Kidney epithelial cell (primary cell): ENCODE measurements at regions not wholly inside any gene's neighbourhood (a gene's known extent, or its start where the extent isn't known, plus 50 kb on each side); places are given as distances from the start of the nearest gene placed in this dataset.

Experiments
- DNase-seq: peaks from one replicate; pipeline ENCODE4 v3.0.0-alpha.2; 2010; ENCODE audit warnings: low read depth
- H3K27me3 ChIP-seq: 2 replicates; pipeline ENCODE4 v1.6.0; 2011; ENCODE audit warnings: low read length; ENCODE audit not compliant: control insufficient read depth, insufficient read depth
- H3K36me3 ChIP-seq: 2 replicates; pipeline ENCODE4 v1.5.1; 2011; ENCODE audit warnings: low read length; ENCODE audit not compliant: control insufficient read depth, insufficient read depth
- H3K4me3 ChIP-seq: 2 replicates; pipeline ENCODE4 v1.5.1; 2011; ENCODE audit warnings: low read depth, mild to moderate bottlenecking, control low read depth, low read length
- TF ChIP-seq, protein P1 (sequence below): IDR thresholded peaks from 2 replicates; pipeline ENCODE4 v1.5.1; 2011; ENCODE audit warnings: mild to moderate bottlenecking, moderate library complexity, low read length, control low read depth, inconsistent platforms; ENCODE audit not compliant: insufficient read depth, poor library complexity, severe bottlenecking

DNA sequence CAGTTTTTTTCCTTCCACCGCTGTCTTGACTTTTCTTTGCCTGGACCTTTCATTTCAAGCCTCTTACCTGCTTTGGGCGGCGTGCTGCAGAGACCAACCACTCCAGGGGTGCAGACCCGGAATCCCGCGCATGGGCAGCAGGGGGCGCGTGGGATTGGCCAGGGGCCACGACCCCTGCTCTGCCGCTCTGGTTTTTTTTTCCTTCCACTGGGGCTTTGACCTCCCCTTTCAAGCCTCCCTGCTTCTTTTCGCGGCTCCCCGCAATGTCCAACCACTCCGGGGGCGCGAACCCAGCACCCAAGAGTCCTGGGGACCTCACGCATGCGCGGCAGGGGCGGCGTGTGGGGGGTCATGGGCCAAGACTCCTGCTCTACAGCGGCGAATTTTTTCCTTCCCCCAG, 325.1 kb downstream of the ALG10 start:
- DNase-seq = no peak
- no peak overlapping the region for H3K4me3 ChIP-seq
- no peaks in the 10 kb centered on the region for H3K36me3 ChIP-seq
- H3K27me3 ChIP-seq = no peaks in the 10 kb centered on the region
- TF ChIP-seq, protein P1, sequence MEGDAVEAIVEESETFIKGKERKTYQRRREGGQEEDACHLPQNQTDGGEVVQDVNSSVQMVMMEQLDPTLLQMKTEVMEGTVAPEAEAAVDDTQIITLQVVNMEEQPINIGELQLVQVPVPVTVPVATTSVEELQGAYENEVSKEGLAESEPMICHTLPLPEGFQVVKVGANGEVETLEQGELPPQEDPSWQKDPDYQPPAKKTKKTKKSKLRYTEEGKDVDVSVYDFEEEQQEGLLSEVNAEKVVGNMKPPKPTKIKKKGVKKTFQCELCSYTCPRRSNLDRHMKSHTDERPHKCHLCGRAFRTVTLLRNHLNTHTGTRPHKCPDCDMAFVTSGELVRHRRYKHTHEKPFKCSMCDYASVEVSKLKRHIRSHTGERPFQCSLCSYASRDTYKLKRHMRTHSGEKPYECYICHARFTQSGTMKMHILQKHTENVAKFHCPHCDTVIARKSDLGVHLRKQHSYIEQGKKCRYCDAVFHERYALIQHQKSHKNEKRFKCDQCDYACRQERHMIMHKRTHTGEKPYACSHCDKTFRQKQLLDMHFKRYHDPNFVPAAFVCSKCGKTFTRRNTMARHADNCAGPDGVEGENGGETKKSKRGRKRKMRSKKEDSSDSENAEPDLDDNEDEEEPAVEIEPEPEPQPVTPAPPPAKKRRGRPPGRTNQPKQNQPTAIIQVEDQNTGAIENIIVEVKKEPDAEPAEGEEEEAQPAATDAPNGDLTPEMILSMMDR = no peak

DNA sequence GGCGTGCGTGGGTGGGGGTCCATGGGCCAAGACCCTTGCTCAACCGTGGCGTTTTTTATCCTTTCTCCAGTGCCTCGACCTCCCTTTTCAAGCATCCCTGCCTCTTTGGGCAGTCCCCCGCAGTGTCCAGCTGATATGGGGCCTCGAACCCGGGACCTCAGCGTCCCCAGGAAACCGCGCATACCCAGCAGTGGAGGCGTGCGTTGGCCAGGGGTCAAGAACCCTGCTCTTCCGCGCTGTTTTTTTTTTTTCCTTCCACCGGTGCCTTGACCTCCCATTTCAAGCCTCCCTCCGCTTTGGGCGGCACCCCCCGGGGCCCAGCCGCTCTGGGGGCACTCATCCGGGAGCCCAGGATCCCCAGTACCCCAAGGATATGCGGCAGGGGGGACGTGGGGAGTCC, 325.8 kb downstream of the ALG10 start:
- no peak for DNase-seq
- no peaks in the 10 kb centered on the region for H3K36me3 ChIP-seq
- H3K4me3 ChIP-seq = no peak overlapping the region
- TF ChIP-seq, protein P1 = no peak
- H3K27me3 ChIP-seq = no peaks in the 10 kb centered on the region

DNA sequence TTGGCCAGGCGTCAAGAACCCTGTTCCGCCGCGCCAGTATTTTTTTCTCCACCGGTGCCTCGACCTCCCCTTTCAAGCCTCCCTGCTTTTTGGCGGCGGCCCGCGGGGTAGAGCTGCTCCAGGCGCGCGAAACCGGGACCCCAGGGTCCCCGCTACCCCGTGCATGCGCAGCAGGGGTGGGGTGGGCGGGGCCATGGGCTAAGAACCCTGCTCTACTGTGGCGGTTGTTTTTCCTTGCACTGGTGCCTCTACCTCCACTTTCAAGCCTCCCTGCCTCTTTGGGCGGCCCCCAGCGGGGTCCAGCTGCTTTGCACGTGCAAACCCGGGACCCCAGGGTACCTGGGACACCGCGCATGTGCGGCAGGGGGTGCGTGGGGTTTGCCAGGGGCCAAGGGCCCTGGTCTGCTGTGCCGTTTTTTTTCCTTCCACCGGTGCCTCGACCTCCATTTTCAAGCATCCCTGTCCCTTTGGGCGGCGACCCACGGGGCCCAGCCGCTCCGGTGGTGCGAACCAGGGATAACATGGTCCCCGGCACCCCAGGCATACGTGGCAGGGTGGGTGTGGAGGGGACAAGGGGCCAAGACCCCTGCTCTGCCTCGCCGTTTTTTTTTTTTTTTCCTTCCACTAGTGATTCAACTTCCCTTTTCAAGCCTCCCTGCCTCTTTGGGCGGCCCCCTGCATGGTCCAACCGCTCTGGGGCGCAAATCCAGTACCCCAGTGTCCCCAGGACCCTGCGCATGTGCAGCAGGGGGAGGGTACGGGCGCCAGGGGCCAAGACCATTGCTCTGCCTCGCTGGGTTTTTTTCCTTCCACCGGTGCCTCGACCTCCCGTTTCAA, 326.8 kb downstream of the ALG10 start:
- Histone ChIP-seq H3K36me3 (no peaks in the 10 kb centered on the region), H3K27me3 (no peaks in the 10 kb centered on the region), H3K4me3 (no peak overlapping the region)
- no peak for DNase-seq
- TF ChIP-seq, protein P1 = no peak

DNA sequence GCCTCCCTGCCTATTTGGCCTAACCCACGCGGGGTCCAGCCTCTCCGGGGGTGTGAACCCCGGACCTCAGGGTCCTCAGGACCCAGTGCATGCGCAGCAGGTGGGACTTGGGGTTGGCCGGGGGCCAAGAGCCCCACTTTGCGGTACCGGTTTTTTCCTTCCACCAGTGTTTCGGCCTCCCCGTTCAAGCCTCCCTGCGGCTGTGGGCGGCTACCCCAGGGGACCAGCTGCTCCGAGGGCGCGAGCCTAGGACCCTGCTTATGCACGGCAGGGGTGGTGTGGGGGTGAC, 327.3 kb downstream of the ALG10 start:
- Histone ChIP-seq H3K4me3 (no peak overlapping the region), H3K36me3 (no peaks in the 10 kb centered on the region), H3K27me3 (no peaks in the 10 kb centered on the region)
- no peak for DNase-seq
- TF ChIP-seq, protein P1 = no peak

DNA sequence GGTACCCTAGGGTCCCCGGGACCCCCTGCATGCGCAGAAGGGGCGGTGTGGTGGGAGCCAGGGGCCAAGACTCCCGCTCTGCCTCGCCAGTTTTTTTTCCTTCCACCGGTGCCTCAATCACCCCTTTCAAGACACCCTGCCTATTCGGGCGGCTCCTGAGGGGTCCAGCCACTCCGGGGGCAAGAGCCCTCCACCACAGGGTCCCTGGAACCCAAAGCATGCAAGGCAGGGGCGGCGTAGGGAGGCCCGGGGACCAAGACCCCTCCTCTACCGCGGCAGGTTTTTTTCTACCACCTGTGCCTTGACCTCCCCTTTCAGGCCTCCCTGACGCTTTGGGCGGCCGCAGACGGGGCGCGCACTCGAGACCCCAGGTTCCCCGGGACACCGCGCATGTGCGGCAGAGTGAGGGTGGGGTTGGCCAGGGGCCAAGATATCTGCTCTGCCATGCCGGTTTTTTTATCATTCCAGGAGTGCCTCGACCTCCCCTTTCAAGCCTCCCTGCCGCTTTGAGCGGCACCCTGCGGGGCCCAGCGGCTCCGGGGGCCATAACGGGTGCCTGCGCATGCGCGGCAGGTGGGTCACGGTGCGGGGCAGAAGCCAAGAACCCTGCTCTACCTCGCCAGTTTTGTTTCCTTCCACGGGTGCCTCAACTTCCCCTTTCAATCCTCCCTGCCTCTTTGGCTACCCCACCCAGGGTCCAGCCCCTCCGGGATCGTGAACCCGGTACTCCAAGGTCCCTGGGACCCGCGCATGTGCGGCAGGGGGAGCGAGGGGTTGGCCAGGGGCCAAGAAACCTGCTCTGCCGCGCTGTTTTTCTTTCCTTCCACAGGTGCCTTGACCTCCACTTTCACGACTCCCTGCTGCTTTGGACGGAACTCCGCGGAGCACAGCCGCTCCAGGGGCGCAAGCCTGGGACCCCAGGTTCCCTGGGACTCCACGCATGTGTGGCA, 328.1 kb downstream of the ALG10 start:
- DNase-seq = no peak
- H3K4me3 ChIP-seq = no peak overlapping the region
- no peaks in the 10 kb centered on the region for H3K36me3 ChIP-seq
- TF ChIP-seq, protein P1 = no peak
- H3K27me3 ChIP-seq = no peaks in the 10 kb centered on the region
